SW 1271 (cell line): ENCODE measurements at regions not wholly inside any gene's neighbourhood (a gene's known extent, or its start where the extent isn't known, plus 50 kb on each side); places are given as distances from the start of the nearest gene placed in this dataset.
"Not testable (repeated sequence)": the region's sequence is repeated elsewhere in the genome, so short reads cannot be mapped to it uniquely, and the experiment has no call there.

Experiments
- DNase-seq, 2 experiments: peaks; one replicate each; lab custom pipeline; 2025; lab: John Stamatoyannopoulos, UW

DNA sequence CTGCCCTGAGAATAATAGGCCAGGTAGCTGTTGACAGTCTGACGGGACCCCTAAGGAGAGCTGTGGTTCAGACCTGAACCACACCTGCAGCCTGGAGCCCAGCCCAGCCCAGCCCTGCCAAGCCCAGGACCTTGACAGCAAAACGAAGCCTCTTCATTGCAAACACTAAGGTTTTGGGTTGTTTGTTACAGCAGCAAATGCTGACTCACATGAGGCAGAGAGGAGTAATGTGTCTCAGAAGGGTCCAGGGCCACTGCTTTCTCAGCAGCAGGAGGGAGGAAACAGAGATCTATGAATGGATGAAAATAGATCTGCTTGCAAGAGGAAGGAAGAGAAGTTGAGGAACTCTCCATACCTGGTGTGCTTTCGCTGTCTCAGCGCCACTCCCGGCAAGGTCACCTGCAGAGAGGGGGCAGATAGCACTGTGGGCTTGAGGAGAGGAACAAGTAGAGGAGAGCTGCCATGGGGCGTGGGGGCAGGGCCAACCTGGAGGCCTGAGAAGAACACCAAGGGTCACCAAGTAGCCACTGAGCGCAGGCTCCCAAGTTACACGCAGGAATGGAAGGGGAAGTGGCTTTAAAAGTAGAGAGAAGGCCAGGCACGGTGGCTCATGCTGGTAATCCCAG lies 127.2 kb downstream of the ZNF281 start:
- DNase-seq: no peak

DNA sequence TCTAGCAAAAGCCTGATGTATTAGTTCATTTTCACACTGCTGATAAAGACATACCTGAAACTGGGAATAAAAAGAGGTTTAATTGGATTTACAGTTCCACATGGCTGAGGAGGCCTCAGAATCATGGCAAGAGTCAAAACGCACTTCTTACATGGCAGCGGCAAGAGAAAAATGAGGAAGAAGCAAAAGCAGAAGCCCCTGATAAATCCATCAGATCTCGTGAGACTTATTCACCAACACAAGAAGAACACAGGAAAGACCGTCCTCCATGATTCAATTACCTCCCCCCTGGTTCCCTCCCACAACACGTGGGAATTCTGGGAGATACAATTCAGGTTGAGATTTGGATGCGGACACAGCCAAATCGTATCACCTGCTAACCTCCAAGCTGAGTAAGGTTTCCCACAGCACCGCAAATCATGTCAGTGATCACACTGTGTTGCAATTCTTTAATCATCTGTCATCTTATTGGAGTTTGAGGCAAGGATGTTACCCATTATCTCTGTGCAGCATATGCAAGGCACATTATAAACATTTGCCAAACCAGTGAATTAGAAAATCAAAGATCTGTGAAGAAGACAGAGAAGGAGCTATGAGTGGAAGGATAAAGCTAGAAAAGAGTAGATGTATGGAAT lies 128.5 kb downstream of the ZNF281 start:
- DNase-seq: no peak

DNA sequence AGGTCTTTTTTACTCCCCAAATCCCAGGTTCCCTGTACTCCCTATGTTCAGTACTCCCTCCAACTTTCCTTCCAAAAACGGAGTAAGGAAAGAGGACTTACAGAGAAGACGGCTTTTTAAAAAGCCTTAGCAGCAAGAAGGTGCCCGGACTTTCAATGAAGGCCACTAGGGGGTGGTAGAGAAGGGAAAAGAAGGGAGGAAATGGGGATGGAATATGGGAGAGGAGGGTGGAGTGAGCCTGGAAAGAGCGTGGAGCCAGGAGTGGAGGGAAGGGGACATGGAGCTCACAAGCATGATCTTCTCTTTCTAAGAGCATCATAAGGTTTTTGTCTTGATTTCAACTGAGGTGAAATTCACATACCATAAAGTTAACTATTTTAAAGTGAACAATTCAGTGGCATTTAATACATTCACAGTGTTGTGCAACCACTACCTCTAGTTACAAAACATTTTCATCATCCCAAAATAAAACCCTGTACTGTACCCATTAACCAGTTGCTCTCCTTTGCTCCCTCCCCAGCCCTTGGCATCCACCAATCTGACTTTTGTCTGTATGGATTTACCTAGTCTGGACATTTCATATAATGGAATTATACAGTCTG lies 129.9 kb downstream of the ZNF281 start:
- DNase-seq: peak in 1 of 2 experiments; percentile 18

DNA sequence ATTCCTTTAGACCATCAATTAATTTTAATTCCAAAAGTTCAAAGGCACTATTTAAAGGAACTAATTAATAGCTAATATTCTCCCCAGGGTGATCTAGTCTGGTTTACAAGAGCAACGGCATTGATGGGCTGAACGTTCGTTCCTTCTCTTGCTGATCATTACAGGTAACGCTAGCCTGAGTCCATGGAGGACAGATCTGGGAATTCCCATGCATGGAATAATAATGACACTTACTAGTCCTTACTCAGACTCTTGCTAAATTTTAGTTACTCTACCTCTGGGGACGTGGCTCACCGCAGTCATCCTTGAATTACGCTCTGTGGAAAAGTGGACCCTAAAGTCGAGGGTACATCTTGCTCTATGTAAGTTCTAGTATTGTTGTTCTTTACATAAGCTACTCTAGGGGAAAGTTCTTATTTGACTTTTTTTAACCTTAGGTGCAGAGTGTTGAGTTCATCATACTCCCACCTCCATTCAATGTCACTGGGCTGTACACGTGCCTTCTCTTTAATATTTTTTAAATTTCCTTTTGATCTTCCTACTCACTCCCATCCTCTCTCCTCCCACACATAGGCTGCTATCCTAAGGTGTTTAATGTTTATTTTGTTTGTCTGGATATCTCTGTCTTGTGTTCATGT lies 133.9 kb downstream of the ZNF281 start:
- no peak for DNase-seq

DNA sequence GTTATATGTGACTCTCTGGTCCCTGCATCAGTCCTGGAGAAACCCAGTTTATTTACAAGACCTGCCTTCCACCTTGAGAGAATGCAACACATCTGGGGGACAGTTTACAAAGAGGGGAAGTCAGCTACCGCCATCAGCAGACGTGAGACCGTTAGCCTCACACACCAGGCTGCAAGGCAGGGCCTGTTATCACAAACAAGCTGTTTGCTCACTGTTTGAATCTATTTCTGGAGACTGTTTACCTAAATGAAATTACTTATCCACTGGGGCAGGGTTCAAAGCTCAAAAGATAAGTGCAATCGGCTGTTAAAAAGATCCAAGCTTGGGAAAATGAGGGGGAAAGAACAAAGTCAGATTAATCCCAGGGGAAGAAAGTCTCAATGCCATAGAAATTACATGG lies 134.4 kb downstream of the ZNF281 start:
- DNase-seq: no peak

DNA sequence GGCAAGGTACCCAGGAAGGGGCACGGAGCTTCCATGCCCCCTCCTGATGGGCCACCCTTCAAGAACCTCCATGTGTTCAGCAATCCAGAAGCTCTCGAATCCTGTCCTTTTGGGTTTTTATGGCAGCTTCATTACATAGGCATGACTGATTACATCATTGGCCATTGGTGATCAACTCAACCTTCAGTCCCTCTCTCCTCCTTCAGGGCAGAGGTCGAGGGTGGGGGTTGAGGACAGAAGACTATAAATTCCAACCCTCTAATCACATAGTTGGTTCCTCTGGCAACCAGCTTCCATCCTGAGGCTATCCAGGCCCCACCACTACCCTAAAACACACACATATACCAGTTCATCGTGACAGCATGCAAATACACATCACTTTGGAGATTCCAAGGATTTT lies 135.7 kb downstream of the ZNF281 start:
- DNase-seq: no peak

DNA sequence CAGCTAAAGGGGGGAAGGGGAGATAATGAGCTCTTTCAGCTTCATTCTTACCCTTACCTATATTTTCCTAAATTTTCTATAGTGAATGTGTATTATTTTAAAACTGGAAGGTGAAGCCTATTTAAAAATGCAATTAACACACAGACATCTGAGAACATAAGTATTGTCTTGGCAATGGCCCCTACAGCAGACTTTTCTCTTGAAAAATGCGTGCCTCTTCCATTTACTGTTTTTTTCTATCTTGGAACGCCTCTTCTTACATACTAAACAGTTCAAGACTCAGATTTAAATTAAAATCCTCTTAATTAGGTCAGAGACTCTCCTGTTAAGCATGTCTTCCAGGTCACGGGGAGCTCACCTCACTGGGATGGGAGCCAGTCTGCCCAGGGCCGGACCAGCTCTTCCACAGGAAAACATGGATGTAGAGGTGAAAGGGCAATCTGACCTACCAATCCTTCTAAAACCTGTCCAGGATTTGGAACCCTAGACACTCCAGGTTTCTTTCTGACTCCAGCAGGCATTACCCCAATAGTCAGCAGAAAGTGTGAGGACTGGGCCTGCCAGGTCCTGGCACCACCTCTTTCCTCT lies 137.3 kb downstream of the ZNF281 start:
- DNase-seq: no peak

DNA sequence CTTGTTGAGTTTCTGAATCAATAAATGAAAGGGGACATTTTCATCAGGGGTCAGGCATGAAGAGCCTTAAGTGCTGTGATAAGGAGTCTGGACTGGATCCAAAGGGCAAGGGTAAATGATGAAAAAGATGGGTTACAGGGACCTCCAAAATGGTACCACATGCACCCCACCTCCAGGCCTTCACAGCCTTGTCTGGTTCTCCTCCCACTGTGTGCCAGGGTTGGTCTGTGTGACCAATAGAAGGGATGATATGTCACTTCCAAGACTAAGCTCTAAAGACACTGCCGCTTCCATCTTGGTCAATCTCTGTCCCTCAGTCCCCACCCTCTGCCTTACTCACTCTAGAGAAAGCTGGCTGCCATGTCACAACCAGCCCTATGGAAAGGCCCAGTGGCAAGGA lies 140.6 kb downstream of the ZNF281 start:
- no peak for DNase-seq

DNA sequence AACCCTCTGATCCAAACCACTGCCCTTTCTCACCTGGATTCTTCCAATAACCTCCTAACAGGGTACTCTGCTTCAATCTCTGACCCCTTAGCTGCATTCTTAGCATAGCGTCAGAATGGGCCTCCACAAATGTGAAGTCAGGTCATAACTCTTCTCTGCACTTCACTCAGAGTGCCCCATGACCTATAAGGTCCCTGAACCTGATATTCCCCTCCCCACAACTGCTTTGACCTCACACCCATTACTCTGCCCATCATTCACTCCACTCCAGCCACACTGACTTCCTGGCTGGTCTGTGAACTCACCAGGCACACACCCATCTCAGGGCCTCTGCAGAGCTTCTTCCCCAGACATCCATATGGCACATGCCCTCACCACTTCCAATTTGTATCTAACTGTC lies 141.9 kb downstream of the ZNF281 start:
- DNase-seq: no peak

DNA sequence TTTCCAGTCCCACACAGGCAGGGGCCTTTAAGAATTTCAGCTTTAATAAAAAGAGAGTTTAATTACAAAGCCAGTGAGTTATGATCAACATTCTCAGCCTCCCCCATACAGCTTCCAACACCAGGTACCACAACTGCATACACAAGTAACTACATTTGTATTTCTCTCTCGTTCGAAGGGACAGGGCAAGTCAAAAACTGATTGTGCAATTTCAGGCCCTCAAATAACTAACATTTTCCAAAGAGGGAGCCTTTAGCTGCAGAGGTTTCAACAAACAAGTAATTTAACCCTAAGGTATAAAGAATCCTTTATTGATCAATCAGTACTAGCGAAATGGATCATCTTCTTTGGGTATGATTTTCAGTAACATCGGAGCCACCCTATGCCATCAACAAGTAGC lies 142.4 kb downstream of the ZNF281 start:
- no peak for DNase-seq

DNA sequence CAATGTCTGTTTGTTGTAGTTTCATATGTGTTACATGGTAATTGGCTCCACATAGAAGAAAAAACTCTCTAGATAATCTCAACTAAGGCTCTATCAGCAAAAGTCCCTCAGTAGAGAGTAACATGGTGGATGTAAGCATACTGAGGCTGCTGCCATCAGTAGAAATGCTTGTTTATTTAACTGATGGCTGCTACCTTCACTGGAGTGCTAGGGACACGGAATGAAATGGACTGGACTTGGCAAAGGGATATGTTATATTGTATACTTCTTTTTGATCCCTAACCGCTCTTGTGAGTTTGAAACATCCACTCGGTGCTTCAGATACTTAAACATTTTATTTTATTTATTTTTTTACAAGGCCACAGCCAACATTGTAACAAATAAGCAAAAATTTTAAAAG lies 143.0 kb downstream of the ZNF281 start:
- DNase-seq: no peak

DNA sequence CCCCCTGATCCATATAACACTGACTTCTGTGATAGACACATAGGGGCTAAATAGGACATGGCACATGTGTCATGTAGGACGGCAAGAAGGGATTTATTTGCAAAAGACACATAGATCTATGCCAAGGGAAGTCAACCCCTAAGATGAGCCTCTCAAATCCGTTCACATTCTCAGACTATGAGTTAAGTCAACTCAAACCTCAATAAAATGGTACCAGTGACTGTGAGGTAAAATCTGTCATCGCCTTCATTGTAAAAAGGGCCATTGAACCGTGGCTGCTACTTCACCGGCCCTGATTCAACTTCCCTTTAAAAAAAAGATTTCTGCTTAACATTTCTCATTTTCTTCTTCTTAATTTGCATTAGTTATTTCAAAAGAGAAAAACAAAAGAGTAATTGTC lies 144.0 kb downstream of the ZNF281 start:
- no peak for DNase-seq

DNA sequence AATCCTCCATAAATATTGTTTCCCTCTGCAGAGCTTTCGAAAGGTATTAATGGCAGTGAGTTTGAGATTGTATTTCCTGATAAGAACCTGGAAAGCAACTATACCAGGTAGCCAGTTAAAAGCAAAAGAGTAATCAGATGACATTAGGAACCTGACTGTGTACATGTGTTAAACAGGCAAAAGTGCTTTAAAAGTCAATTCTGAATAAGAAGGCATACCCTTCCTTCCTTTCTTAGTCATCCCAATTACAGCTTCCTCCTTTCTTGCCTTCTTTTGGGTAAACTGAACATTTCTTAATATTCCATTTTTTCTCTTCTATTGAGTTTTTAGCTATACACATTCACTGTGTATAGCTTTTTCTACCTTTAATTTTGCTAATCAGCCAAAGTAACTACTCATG lies 144.7 kb downstream of the ZNF281 start:
- DNase-seq: no peak

DNA sequence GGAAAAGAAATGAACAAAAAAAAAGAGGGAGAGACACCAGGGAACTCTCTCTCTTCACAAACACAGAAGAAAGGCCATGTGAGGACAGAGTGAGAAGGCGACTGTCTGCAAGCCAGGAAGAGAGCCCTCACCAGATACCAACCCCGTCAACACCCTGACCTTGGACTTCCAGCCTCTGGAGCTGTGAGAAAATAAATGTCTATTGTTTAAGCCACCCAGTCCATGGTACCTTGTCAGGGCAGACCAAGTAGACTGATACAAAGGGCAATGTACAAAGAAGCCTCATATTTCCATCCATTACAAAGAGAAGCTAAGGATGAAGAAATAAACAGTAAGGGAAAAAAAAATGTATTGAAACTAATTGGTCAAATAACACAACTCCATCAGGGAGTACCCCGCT lies 146.6 kb downstream of the ZNF281 start:
- DNase-seq: no peak

DNA sequence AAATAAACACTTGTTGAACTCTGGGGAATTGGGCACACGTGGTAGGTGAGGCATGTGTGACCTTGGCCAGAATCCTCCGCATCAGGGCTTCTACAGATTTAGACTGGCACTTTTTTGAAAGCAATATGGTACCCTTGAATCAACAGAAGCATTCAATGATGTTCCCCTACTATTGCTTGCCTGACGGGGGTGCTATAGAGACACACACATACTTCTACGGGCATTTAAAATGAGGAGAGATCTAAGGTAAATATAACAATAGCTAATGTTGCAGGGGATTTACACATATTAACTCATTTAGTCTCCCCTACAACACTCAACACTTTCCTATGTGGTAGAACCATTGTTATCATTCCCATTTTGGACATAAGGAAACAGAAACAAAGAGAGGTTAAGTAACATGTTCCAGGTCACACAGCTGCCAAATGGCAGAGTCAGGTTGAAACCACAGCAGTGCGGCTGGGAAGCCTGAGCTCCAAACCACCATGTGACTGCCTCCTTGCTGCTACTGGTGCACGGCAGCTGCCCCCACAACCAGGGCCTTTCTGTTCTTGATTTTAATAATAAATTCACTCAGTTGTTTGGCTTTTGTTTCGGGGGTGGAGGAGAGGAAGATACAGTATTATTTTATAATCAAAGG lies 147.4 kb downstream of the ZNF281 start:
- no peak for DNase-seq

DNA sequence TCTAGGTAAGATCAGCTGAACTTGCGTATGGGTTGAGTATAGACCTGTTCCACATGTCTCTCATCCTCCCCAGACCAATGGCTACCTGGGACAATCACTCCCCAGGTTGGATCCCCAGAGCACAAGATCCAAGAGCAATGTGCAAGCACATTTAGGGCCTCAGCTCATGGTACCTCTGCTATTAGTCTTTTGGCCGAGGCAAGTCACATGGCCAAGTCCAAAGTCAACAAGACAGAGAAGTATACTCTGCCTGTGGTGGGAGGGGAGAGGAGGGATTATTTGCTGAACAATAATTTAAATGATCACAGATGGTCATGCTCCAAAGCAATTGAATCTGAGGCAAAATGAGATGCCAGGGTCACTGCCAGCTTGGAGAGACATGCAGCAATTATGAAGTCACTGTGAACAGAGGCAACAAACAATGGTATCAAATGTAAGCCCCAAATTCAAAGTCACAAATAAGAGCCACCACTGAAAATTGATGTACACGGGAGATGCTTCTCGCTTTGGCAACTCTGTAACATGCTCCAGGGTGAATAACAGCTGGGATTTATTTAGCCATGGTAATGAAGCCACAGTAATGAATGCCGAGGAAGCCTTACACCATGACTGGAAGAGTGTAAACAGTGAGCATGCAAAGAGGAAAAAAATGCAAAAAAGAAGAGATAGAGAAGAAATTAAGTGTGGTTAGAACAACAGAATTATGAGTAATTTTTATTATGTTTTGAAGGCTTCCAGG lies 149.1 kb downstream of the ZNF281 start:
- no peak for DNase-seq

DNA sequence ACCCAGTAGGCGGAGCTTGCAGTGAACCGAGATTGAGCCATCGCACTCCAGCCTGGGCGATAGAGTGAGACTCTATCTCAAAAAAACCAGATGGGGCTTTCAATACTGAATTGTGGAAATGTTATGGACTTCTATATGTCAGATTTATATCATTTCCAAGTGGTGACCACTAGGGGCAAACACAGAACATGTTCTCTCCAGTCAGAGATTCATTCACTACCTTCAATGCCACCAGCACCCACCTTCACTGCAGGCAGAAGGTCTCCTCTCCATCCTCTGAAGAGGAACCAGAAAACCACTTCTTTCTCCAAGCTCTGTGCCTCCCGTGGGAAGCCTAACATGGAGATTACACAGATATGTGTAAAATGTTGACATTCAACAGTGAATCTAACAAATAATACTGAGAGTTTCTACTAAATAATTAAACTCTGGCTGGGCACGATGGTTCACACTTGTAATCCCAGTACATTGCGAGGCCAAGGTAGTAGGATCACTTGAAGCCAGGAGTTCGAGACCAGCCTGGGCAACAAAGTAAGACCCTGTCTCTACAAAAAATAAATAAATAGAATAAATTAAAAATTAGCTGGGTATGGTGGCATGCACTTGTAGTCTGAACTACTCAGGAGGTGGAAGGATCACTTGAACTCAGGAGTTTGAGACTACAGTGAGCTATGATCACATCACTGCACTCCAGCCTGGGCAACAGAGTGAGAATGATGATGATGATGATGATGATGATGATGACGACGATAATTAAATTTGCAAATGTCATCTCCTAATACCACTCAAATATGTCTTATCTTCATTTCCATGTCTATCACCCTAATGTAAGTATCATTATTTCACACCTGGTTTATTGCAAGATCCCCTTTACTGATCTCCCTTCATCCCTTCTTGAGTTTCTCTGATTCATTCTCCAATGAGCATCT lies 151.1 kb downstream of the ZNF281 start:
- peak in 1 of 2 experiments; percentile 33 for DNase-seq

DNA sequence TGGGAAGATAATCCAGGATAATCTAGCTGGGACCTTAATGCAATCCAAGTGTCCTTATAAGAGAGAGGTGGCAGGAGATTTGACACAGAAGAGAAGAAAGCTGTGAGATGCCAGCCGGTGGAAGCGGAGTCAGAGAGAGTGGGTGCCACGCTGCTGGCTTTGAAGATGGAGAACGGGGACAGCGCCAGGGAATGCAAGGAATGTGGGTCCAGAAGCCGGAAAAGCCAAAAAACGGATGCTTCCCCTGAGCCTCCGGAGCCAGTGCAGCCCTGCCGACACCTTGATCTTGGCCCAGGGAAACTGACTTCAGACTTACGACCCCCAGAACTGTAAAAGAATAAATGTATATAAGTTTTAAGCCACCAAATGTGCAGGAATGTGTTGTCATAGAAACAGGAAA lies 152.6 kb downstream of the ZNF281 start:
- DNase-seq: no peak

DNA sequence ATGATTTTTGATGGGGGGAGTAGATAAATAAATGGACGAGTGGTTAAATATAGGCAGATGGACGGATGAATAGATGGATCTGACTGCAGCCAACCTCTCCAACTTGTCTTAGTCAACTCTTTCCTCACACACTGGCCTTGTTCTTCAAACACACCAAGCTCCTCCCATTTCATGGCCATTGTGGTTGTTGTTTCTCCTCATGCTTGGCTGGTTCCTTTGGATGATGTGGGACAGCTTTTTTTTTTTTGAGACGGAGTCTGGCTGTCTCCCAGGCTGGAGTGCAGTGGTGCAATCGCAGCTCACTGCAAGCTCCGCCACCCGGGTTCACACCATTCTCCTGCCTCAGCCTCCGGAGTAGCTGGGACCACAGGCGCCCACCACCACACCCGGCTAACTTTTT lies 155.2 kb downstream of the ZNF281 start:
- DNase-seq: not testable (repeated sequence)

DNA sequence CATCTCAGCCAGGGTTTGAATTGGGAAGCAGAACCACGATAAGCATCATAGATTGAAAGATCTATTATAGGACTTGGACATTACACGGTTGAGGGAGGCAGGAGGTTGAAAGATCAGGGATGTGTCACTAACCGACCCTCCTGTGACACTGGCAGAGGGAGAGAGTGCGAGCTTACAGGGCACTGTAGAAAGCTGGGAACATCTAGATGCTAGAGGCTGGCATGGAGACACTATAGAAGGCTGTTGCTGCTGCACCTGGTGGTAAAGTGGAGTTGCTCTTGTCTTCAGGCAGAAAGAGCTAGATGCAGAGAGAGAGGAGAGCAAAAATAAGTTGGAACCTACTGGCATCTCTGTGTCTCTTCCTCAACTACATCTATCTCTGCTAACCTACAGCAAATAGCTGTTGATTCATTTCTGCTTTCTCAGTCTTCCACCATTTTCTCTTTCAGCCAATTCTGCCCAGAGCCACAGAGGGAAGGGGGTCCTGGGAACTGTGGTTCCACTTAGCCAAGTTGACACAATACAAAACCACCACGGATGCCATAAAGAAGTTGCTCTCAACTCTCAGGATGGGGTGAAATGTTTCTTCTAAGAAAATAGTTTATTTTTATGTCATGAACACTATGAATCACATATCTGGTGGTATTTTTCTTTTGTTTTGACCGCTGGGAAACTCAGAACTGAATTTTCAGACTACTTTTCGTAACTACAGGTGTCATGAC lies 155.9 kb downstream of the ZNF281 start:
- DNase-seq: no peak
